ENCODE measurements at regions not wholly inside any gene's neighbourhood (a gene's known extent, or its start where the extent isn't known, plus 50 kb on each side); places are given as distances from the start of the nearest gene placed in this dataset.

GRCh38 chr5:74145951-74146350, 494.6 kb downstream of the ENC1 start:
- Histone ChIP-seq H3K27ac (no peak overlapping the region), H3K4me1 (ENCODE audit: control insufficient read depth in 1 of 2, low read depth in 2 of 2) (peaks cover 0 to 29% of the 10 kb centered on the region in 2 donors), H3K27me3 (replicated peaks; ENCODE audit: insufficient read depth) (no peaks in the 10 kb centered on the region), H3K36me3 (no peaks in the 10 kb centered on the region), H3K4me3 (no peak overlapping the region), H3K9me3 (no peaks in the 10 kb centered on the region)
- TF ChIP-seq CTCF (IDR thresholded peaks at IDR 0.05): no peak
- DNase-seq (ENCODE audit: low spot score) (no peak), ATAC-seq (ENCODE audit: insufficient number of reproducible peaks, low FRiP score, low read depth) (no peak)

GRCh38 chr5:74143721-74144330, 496.7 kb downstream of the ENC1 start:
- no peak for TF ChIP-seq CTCF (IDR thresholded peaks at IDR 0.05)
- Histone ChIP-seq H3K4me3 (no peak overlapping the region), H3K27ac (no peak overlapping the region), H3K9me3 (no peaks in the 10 kb centered on the region), H3K4me1 (ENCODE audit: control insufficient read depth in 1 of 2, low read depth in 2 of 2) (peaks cover 0 to 16% of the 10 kb centered on the region in 2 donors), H3K36me3 (no peaks in the 10 kb centered on the region), H3K27me3 (replicated peaks; ENCODE audit: insufficient read depth) (no peaks in the 10 kb centered on the region)
- DNase-seq (ENCODE audit: low spot score): no peak
- ATAC-seq (ENCODE audit: insufficient number of reproducible peaks, low FRiP score, low read depth): no peak

GRCh38 chr5:74143151-74143550, 497.4 kb downstream of the ENC1 start:
- ATAC-seq (ENCODE audit: insufficient number of reproducible peaks, low FRiP score, low read depth) (no peak), DNase-seq (ENCODE audit: low spot score) (no peak)
- no peak overlapping the region for H3K27ac ChIP-seq
- H3K27me3 ChIP-seq (replicated peaks; ENCODE audit: insufficient read depth): no peaks in the 10 kb centered on the region
- peaks cover 0 to 9% of the 10 kb centered on the region in 2 donors for H3K4me1 ChIP-seq (ENCODE audit: control insufficient read depth in 1 of 2, low read depth in 2 of 2)
- H3K36me3 ChIP-seq: no peaks in the 10 kb centered on the region
- no peaks in the 10 kb centered on the region for H3K9me3 ChIP-seq
- TF ChIP-seq CTCF (IDR thresholded peaks at IDR 0.05): no peak
- H3K4me3 ChIP-seq: no peak overlapping the region

- DNase-seq (ENCODE audit: low spot score) (no peak), ATAC-seq (ENCODE audit: insufficient number of reproducible peaks, low FRiP score, low read depth) (no peak)
- Histone ChIP-seq H3K9me3 (no peaks in the 10 kb centered on the region), H3K36me3 (no peaks in the 10 kb centered on the region), H3K4me3 (no peak overlapping the region), H3K27me3 (replicated peaks; ENCODE audit: insufficient read depth) (no peaks in the 10 kb centered on the region), H3K27ac (no peak overlapping the region), H3K4me1 (ENCODE audit: control insufficient read depth in 1 of 2, low read depth in 2 of 2) (no peaks in the 10 kb centered on the region)
- TF ChIP-seq CTCF (IDR thresholded peaks at IDR 0.05): no peak
These were observed 499.5 kb downstream of the ENC1 start for GRCh38 chr5:74141053-74141452.

GRCh38 chr5:74140409-74140808, 500.1 kb downstream of the ENC1 start:
- no peak for TF ChIP-seq CTCF (IDR thresholded peaks at IDR 0.05)

More at GRCh38 chr5:74140409-74140808, 500.1 kb downstream of the ENC1 start:
- DNase-seq (ENCODE audit: low spot score) (no peak), ATAC-seq (ENCODE audit: insufficient number of reproducible peaks, low FRiP score, low read depth) (no peak)
- Histone ChIP-seq H3K4me3 (no peak overlapping the region), H3K4me1 (ENCODE audit: control insufficient read depth in 1 of 2, low read depth in 2 of 2) (no peaks in the 10 kb centered on the region), H3K9me3 (no peaks in the 10 kb centered on the region), H3K27ac (no peak overlapping the region), H3K27me3 (replicated peaks; ENCODE audit: insufficient read depth) (no peaks in the 10 kb centered on the region), H3K36me3 (no peaks in the 10 kb centered on the region)

All from thoracic aorta (tissue), 2 donors.